NCI-H2107 treated with DMSO at 0.1 percent for 48 hours (cell line): ENCODE measurements at regions not wholly inside any gene's neighbourhood (a gene's known extent, or its start where the extent isn't known, plus 50 kb on each side); places are given as distances from the start of the nearest gene placed in this dataset.
"Not testable (repeated sequence)": the region's sequence is repeated elsewhere in the genome, so short reads cannot be mapped to it uniquely, and the experiment has no call there.

ENCODE experiments used
- DNase-seq: peaks from one replicate; lab custom pipeline; 2025; ENCODE audit not compliant: unreplicated experiment; lab: John Stamatoyannopoulos, UW

- no peak for DNase-seq
Measured at GRCh38 chr6:149127212-149127611, 190.3 kb upstream of the TAB2 start.

GRCh38 chr6:149128489-149129145 lies 188.9 kb upstream of the TAB2 start:
- DNase-seq: no peak

GRCh38 chr6:149129371-149130077 lies 188.0 kb upstream of the TAB2 start:
- no peak for DNase-seq

DNA sequence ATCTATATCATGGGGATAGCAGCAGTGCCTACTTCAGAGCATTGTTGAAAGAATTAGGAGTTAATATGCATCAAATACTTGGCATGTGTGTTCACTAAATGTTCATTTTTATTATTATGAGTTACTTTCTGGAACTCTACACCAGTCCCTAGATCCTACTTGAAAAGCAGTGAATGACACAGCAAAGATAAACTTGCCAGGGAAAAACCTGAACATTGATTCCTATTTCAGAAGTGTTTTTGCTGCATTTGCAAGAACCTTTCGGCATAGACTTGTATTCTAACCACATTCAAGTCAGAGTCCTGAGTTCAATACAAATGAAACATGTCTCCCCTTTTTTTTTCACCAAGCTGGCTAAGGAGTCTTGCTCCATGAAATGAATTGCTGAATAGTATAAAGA lies 187.4 kb upstream of the TAB2 start:
- DNase-seq: no peak

GRCh38 chr6:149130508-149130907 lies 187.0 kb upstream of the TAB2 start:
- DNase-seq: no peak

DNA sequence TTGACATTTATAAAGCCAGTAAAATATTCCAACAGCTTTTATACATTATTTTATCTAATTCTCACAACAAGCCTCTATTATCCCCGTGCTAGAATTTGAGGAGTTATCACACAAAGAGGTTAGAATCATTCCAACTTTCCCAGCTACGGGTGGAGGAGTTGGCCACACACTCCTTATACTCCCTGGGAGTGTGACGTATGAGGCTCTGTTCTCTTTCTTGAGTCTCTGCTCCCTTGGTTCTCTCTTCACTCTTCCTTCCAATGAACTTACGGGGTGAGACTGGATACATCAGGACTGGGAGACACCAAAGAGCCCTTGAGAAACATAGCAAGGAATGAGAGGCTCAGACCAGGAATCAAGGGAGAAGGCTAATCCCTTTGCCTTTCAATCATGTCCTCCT lies 185.6 kb upstream of the TAB2 start:
- no peak for DNase-seq

DNA sequence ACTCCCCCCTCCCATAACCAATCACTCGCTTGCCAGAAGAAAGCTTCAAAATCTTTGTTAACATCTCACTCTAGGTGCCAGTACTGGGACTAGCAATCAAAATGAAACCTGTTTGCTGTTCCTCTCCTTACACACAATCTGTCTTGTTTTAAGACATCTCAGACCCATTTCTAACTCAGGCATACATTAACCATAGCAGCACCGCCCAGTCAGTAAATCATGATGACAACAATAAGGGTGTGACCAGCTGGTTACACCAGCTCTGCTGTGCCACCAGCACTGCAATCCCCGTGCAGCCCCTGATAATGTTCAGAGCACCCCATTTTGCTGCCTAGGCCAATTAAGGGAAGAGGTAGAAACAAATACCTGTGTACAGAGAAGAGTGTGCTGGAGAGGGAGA lies 185.2 kb upstream of the TAB2 start:
- DNase-seq: no peak

GRCh38 chr6:149134511-149134933 lies 183.0 kb upstream of the TAB2 start:
- DNase-seq: no peak

DNA sequence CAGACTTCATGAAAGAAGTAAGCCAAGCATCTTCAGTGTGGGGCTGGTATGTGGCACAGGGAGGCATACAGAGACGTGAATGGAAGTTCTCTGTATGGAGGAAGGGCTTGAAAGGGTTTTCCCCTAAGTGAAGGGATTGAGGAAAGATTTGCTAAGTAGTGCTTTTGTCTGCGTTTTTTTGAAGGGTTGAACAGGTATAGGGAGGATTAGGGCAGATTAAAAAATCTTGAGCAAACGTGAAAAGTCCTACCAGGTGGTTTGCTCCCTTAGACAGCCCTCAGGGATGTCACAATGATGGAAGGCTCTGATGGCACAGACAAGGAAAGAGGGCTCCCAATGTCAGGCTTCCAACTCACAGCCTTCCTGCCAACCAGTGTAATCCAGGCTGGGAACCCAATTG lies 181.7 kb upstream of the TAB2 start:
- no peak for DNase-seq

DNA sequence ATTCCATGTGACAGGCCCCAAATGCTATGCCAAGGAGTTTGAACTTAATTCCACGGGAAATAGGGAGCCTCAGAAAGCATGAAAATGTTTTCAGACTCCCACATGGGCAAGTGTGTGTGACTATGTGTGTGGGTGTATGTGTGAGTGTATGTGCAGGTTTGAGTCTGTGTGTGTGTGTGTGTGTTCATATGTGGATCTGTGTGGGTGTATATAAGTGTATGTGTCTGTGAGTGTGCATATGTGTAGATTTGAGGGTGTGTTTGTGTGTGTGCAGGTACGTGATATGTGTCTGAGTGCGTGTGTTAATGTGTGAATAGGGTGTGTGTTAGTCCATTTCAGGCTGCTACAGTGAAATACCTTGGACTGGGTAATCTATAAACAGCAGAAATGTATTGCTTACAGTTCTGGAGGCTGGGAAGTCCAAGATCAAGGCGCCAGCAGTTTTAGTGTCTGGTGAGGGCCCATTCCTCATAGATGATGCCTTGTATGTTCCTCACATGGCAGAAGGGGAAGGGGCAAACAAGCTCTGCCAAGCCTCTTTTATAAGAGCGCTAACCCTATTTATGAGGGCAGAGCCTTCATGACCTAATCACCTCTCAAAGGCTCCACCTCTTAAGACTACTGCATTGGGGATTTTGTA lies 181.1 kb upstream of the TAB2 start:
- DNase-seq: no peak

DNA sequence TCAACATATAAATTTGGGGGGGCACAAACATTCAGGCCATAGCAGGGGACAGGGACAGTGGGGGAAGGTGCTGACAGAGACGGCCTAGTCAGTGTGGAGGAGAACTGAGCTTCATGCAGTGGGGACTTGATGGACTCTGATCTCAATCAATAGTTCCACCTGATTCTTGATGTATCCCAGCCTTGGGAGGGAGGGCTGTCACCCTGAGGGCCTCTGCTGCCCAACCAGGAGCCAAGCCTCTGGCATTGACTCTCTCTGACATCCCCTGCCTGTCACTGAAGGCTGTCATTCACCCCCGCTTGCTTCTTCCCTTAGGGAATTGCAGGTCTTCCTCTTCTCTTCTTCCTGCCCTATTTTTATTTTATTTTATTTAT lies 180.6 kb upstream of the TAB2 start:
- DNase-seq: no peak

DNA sequence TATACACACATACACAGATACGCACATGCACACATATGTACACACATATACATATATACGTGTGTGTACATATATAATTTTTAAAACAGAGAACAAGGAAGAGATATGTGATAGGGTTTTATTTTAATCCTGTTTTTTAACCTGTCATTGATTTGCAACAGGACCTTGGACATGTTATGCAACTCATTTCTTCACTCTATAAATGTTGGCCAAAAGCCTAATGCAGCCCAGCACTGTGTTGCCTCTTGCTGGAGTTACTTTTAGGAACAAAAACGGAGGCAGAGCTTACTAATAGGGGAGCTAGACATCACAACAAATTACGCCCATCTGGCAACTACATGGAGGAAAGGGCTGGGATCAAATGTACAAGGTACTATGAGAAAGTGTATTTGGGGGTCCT lies 179.9 kb upstream of the TAB2 start:
- no peak for DNase-seq

- DNase-seq: no peak
Measured at GRCh38 chr6:149138089-149138488, 179.4 kb upstream of the TAB2 start.

- no peak for DNase-seq
Measured at GRCh38 chr6:149138699-149139294, 178.7 kb upstream of the TAB2 start.

GRCh38 chr6:149139782-149140136 lies 177.8 kb upstream of the TAB2 start:
- DNase-seq: no peak

DNA sequence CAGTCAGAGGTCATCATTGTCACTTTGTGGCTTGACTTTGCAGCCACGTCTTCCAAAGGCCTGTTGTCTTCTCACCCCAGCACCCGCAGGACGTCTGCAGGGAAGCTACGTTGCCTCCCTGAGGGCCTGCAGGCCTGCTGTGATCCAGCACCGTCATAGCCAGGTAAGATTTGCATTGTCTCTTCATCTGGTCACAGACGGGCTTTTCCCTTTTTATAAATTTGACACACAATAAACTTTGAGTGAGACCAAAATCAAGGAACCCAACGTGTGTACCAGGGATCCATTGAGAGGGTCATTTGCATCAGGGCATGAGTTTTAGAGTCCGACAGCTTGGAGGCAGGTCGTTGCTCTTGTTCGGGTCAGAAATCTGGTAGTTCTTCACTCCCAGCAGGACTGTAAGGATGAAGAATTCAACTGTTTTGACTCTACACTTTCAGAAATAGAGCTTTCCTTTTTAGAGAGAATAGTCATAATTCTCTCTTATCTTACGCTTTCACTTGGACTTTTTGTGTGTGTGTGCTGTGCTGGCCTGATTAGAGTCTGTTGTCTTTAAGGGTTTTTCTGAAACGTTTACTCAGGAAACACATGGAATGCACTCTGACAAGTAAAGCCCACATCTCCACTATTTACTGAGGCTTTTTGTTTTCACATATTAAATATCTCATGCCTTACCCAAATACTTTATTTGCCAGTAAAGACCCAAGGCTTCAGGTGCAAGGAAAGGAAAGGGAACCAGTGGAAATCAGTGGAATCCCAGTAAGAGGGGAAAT lies 177.2 kb upstream of the TAB2 start:
- no peak for DNase-seq

- no peak for DNase-seq
Measured at GRCh38 chr6:149140910-149141290, 176.6 kb upstream of the TAB2 start.

DNA sequence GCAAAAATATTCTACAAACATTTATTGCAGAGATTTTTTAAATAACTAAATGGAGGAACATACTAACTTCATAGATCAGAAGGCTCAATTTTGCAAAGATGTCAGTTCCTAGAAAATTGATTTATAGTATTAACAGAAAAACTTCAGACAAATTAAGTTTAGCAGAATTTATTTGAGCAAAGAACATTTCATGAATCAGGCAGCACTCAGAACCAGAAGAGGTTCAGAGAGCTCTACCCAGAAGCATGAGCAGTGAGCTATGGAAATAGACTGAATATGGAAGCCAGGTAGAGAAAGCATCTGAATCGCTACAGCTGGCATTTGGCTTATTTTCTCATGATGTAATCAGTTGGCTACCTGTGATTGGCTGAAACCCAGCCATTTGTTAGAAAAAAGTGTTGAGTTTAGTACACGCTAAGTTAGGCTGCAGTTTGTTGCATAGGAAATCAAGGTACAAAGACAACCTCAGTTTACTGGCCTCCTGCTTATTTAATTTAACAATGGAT lies 174.5 kb upstream of the TAB2 start:
- DNase-seq: no peak

GRCh38 chr6:149145800-149146199 lies 171.7 kb upstream of the TAB2 start:
- not testable (repeated sequence) for DNase-seq

GRCh38 chr6:149147195-149147594 lies 170.3 kb upstream of the TAB2 start:
- no peak for DNase-seq
